WERI-Rb-1 (cell line): ENCODE measurements at regions not wholly inside any gene's neighbourhood (a gene's known extent, or its start where the extent isn't known, plus 50 kb on each side); places are given as distances from the start of the nearest gene placed in this dataset.

Source experiments
- DNase-seq: peaks from one replicate; pipeline ENCODE4 v3.0.0-alpha.2; 2020
- H3K27ac ChIP-seq: fragments of 250-450 bp; sonication (Bioruptor Pico); 2 replicates; pipeline ENCODE4 v1.5.1; 2020; ENCODE audit warnings: mild to moderate bottlenecking, moderate library complexity
- H3K27me3 ChIP-seq: fragments of 250-450 bp; sonication (Bioruptor Pico); 2 replicates; pipeline ENCODE4 v1.5.1; 2021; ENCODE audit warnings: mild to moderate bottlenecking, low read depth, moderate library complexity; ENCODE audit not compliant: insufficient read depth, severe bottlenecking
- H3K36me3 ChIP-seq: fragments of 250-450 bp; sonication (Bioruptor Pico); 2 replicates; pipeline ENCODE4 v1.5.1; 2020; ENCODE audit warnings: mild to moderate bottlenecking, moderate library complexity
- H3K4me3 ChIP-seq: 2 replicates; pipeline ENCODE4 v1.5.1; 2011; ENCODE audit warnings: low read depth, mild to moderate bottlenecking, control low read depth, low read length
- H3K9me3 ChIP-seq: fragments of 250-450 bp; sonication (Bioruptor Pico); 2 replicates; pipeline ENCODE4 v1.5.1; 2021; ENCODE audit warnings: mild to moderate bottlenecking, moderate library complexity; ENCODE audit not compliant: severe bottlenecking
- TF ChIP-seq, protein P1 (sequence below): IDR thresholded peaks from 2 replicates; pipeline ENCODE4 v1.5.1; 2011; ENCODE audit warnings: low read depth, mild to moderate bottlenecking, control low read depth, inconsistent platforms, low read length

DNA sequence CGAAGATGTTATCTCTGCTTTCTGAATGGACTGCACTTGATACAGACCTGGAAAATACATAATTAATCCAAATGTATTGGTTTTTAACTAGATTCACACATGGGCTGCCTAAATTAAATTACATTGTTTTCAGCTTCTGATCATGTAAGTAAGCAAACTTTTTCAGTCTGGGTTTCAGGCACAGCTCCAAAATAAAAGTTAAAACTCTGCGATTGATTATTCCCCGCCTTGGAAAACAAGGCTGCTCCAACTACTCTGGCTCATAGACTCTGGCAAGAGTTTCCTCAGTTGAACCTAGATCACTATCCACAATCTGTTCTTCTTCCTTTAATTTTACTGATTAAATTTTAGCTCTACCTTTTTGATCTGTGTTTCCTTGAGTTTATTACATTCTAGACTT lies 526.0 kb upstream of the SPRY2 start:
- Histone ChIP-seq H3K36me3 (no peaks in the 10 kb centered on the region), H3K27me3 (no peaks in the 10 kb centered on the region), H3K27ac (no peak overlapping the region), H3K9me3 (no peaks in the 10 kb centered on the region), H3K4me3 (no peak overlapping the region)
- no peak for DNase-seq
- TF ChIP-seq, protein P1, sequence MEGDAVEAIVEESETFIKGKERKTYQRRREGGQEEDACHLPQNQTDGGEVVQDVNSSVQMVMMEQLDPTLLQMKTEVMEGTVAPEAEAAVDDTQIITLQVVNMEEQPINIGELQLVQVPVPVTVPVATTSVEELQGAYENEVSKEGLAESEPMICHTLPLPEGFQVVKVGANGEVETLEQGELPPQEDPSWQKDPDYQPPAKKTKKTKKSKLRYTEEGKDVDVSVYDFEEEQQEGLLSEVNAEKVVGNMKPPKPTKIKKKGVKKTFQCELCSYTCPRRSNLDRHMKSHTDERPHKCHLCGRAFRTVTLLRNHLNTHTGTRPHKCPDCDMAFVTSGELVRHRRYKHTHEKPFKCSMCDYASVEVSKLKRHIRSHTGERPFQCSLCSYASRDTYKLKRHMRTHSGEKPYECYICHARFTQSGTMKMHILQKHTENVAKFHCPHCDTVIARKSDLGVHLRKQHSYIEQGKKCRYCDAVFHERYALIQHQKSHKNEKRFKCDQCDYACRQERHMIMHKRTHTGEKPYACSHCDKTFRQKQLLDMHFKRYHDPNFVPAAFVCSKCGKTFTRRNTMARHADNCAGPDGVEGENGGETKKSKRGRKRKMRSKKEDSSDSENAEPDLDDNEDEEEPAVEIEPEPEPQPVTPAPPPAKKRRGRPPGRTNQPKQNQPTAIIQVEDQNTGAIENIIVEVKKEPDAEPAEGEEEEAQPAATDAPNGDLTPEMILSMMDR, result no peak

DNA sequence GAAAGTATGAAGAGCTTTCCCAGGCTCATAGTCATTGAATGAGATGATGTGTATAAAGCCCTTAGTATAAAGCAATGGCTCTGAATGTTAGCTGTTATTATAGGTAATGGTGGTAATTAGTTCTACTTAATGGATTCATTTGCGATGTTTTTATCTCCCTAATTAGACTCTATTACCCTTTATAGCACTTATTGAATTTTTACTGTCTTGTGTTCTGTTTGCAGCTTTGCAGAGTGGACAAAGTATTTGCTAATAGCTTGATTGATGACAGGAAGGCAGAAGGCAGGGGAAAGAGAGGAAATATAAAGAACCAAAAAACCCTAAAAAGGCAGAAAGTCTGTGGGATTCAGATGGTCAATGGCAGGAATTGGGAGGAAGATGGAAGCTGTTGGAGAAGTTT lies 524.4 kb upstream of the SPRY2 start:
- TF ChIP-seq, protein P1, result no peak
- Histone ChIP-seq H3K4me3 (no peak overlapping the region), H3K36me3 (no peaks in the 10 kb centered on the region), H3K27ac (no peak overlapping the region), H3K9me3 (no peaks in the 10 kb centered on the region), H3K27me3 (no peaks in the 10 kb centered on the region)
- DNase-seq, result no peak

DNA sequence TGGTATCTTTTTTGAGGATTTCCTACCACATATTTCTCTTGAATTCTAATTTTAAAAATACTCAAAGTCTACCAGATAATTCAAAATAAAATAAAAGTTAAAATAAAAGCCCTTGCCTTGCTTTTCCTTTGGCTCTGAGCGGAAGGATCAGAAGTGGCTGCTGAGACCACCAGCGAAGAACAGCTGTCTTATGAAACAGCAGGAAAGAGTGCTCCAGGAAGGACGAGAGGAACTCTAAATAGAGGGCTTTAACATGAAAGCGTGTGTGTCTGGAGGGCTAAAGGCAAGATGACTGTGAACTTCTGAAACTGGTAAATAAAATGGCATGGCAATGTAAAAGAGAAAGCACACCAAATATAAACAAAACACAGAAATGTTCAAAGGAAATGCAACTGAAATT lies 521.5 kb upstream of the SPRY2 start:
- no peaks in the 10 kb centered on the region for H3K27me3 ChIP-seq
- H3K27ac ChIP-seq, result no peak overlapping the region
- DNase-seq, result no peak
- no peak overlapping the region for H3K4me3 ChIP-seq
- H3K36me3 ChIP-seq, result no peaks in the 10 kb centered on the region
- H3K9me3 ChIP-seq, result no peaks in the 10 kb centered on the region
- TF ChIP-seq, protein P1, result no peak

DNA sequence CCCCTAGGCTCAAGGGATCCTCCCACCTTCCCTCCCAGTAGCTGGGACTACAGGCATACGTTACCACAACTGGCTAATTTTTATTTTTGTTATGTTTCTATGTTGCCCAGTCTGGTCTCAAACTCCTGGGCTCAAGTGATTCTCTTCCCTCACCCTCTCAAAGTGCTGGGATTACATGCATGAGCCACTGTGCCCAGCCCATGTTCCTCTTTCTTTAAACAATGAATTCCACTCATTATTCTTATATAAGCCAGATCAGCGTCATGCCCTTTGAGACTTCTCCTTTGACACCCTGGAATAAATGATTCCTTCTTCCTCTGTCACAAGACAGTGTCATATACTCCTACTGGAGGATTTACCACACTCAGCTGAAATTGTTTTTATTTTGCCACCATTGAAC lies 519.9 kb upstream of the SPRY2 start:
- H3K4me3 ChIP-seq, result no peak overlapping the region
- no peaks in the 10 kb centered on the region for H3K9me3 ChIP-seq
- TF ChIP-seq, protein P1, result no peak
- H3K27ac ChIP-seq, result no peak overlapping the region
- no peak for DNase-seq
- H3K36me3 ChIP-seq, result no peaks in the 10 kb centered on the region
- no peaks in the 10 kb centered on the region for H3K27me3 ChIP-seq

DNA sequence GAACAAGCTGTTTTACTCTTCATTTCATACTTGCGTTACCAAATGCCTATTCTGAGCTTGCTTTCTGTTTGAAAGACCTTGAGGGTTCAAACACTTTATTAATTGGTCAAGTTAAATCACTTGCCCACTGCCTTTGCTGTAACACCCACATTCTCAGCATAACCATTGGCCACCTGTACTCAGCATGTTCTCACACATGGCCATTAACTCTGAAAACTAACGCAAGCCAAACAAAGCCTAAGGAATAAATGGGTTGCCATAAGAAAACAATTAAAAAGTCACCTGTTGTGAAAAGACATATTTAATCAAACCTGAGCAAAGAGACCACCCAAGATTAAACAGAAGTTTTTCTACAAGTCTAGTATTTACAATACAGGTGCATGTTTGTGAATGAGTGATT lies 517.2 kb upstream of the SPRY2 start:
- Histone ChIP-seq H3K36me3 (no peaks in the 10 kb centered on the region), H3K27ac (no peak overlapping the region), H3K4me3 (no peak overlapping the region), H3K27me3 (no peaks in the 10 kb centered on the region), H3K9me3 (no peaks in the 10 kb centered on the region)
- TF ChIP-seq, protein P1, result no peak
- no peak for DNase-seq

DNA sequence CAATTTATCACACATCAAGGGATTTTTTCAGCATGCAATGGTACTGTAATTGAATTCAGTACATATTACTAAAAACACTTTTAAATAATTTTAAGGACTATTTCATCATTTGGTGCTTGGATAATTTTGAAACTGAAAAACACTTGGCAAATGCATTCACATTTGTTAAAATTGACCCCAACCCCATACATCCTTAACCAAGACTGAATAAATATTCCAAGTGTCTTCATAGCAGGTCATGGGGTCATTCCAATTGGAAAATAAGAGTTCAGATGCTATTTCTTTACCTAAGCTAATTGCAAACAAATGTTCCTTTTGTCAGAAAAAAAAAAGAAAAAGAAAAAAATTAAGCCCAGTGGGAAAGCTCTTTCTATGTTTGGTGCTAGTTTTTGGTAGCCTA lies 516.4 kb upstream of the SPRY2 start:
- Histone ChIP-seq H3K4me3 (no peak overlapping the region), H3K36me3 (no peaks in the 10 kb centered on the region), H3K9me3 (no peaks in the 10 kb centered on the region), H3K27me3 (no peaks in the 10 kb centered on the region), H3K27ac (no peak overlapping the region)
- TF ChIP-seq, protein P1, result no peak
- no peak for DNase-seq
